ENCODE measurements at regions not wholly inside any gene's neighbourhood (a gene's known extent, or its start where the extent isn't known, plus 50 kb on each side); places are given as distances from the start of the nearest gene placed in this dataset.

GRCh38 chr18:41721103-41721790, 233.8 kb upstream of the PIK3C3 start:
- ChIA-PET SMC1A (ENCODE audit: uncharacterized antibody, unreplicated experiment) (no interaction called here), POLR2A (no interaction called here), RAD21 (ENCODE audit: unreplicated experiment) (interaction anchor here (0.6 kb wide), 1 partner anchor 102 kb away, joined by 3 read pairs; no protein-coding TSS in a partner anchor), CTCF (no interaction called here)
- Histone ChIP-seq H3K4me2 (ENCODE audit: control insufficient read depth, insufficient read depth) (no peak overlapping the region), H3K4me1 (ENCODE audit: control insufficient read depth, insufficient read depth, low read length) (no peaks in the 10 kb centered on the region), H2AFZ (ENCODE audit: control insufficient read depth, low read depth, low read length) (no peak overlapping the region), H3K79me2 (ENCODE audit: control insufficient read depth, insufficient read depth, low read length) (no peaks in the 10 kb centered on the region), H3K4me3 (no peak overlapping the region), H3K36me3 (ENCODE audit: control insufficient read depth in 2 of 2, insufficient read depth in 2 of 2, low read length in 1 of 2) (no peaks in the 10 kb centered on the region), H3K27ac (ENCODE audit: control insufficient read depth, insufficient read depth) (no peak overlapping the region), H3K9me3 (replicated peaks; ENCODE audit: control insufficient read depth, insufficient read depth, low read length) (no peaks in the 10 kb centered on the region), H3K27me3 (replicated peaks in 1 of 2; ENCODE audit: control insufficient read depth in 2 of 2, insufficient read depth in 2 of 2, low read length in 1 of 2) (no peaks in the 10 kb centered on the region; a peak in 1 of 4 replicates), H3K9ac (ENCODE audit: control insufficient read depth, insufficient read depth, low read length) (no peak overlapping the region), H4K20me1 (ENCODE audit: control insufficient read depth, insufficient read depth) (no peaks in the 10 kb centered on the region)
- DNase-seq (ENCODE audit: low read depth, low spot score) (no peak), FAIRE-seq (no peak), ATAC-seq (no peak)
- in situ Hi-C loops (cut with MboI) (no loop called here), intact Hi-C loops (cut with micrococcal nuclease; ENCODE audit: unreplicated experiment) (no loop called here)
- WGBS (ENCODE audit: insufficient coverage, insufficient replicate concordance, low lambda C conversion rate, missing lambda C conversion rate), result 43% methylated on average over 5 of the region's 5 CpGs
- BruUV-seq (replicated peaks), result no TSS peak
- no peak for TF ChIP-seq ATF3 (IDR thresholded peaks at IDR 0.05; ENCODE audit: borderline replicate concordance, extremely low read depth, low read depth, low read length)
- no peak for TF ChIP-seq RAD51 (IDR thresholded peaks at IDR 0.05)
- no peak for TF ChIP-seq STAT1 (conservative IDR thresholded peaks at IDR 0.05)

GRCh38 chr18:41720226-41720625, 234.8 kb upstream of the PIK3C3 start:
- H3K36me3 ChIP-seq (ENCODE audit: control insufficient read depth in 2 of 2, insufficient read depth in 2 of 2, low read length in 1 of 2), result no peaks in the 10 kb centered on the region
- 34% methylated on average over 2 of the region's 2 CpGs for WGBS (ENCODE audit: insufficient coverage, insufficient replicate concordance, low lambda C conversion rate, missing lambda C conversion rate)
- FAIRE-seq (no peak), DNase-seq (ENCODE audit: low read depth, low spot score) (no peak), ATAC-seq (no peak)
- TF ChIP-seq MXI1 (IDR thresholded peaks at IDR 0.05; ENCODE audit: low read depth, low read length) (no peak), NR2F1 (conservative IDR thresholded peaks at IDR 0.05) (no peak), RELB (IDR thresholded peaks at IDR 0.05; ENCODE audit: low read depth) (no peak), ZNF207 (IDR thresholded peaks at IDR 0.05; ENCODE audit: borderline replicate concordance) (no peak), CREB1 (IDR thresholded peaks at IDR 0.05; ENCODE audit: low read depth) (no peak)
- ChIA-PET RAD21 (ENCODE audit: unreplicated experiment) (no interaction called here), CTCF (no interaction called here), SMC1A (ENCODE audit: uncharacterized antibody, unreplicated experiment) (no interaction called here), POLR2A (no interaction called here)
- no peak overlapping the region for H3K4me3 ChIP-seq
- H4K20me1 ChIP-seq (ENCODE audit: control insufficient read depth, insufficient read depth), result no peaks in the 10 kb centered on the region
- H2AFZ ChIP-seq (ENCODE audit: control insufficient read depth, low read depth, low read length), result no peak overlapping the region
- no peak overlapping the region for H3K4me2 ChIP-seq (ENCODE audit: control insufficient read depth, insufficient read depth)
- intact Hi-C loops (cut with micrococcal nuclease; ENCODE audit: unreplicated experiment) (no loop called here), in situ Hi-C loops (cut with MboI) (no loop called here)
- no peak overlapping the region for H3K27ac ChIP-seq (ENCODE audit: control insufficient read depth, insufficient read depth)
- H3K9ac ChIP-seq (ENCODE audit: control insufficient read depth, insufficient read depth, low read length), result no peak overlapping the region
- BruUV-seq (replicated peaks), result no TSS peak
- H3K9me3 ChIP-seq (replicated peaks; ENCODE audit: control insufficient read depth, insufficient read depth, low read length), result no peaks in the 10 kb centered on the region
- no peaks in the 10 kb centered on the region for H3K4me1 ChIP-seq (ENCODE audit: control insufficient read depth, insufficient read depth, low read length)
- no peaks in the 10 kb centered on the region for H3K79me2 ChIP-seq (ENCODE audit: control insufficient read depth, insufficient read depth, low read length)
- H3K27me3 ChIP-seq (replicated peaks in 1 of 2; ENCODE audit: control insufficient read depth in 2 of 2, insufficient read depth in 2 of 2, low read length in 1 of 2), result no peaks in the 10 kb centered on the region; a peak in 1 of 4 replicates

Measured in GM12878 (cell line).